ENCODE measurements at regions not wholly inside any gene's neighbourhood (a gene's known extent, or its start where the extent isn't known, plus 50 kb on each side); places are given as distances from the start of the nearest gene placed in this dataset.
"Not testable (repeated sequence)": the region's sequence is repeated elsewhere in the genome, so short reads cannot be mapped to it uniquely, and the experiment has no call there.

- DNase-seq (ENCODE audit: low spot score) (no peak), FAIRE-seq (no peak)
Measured at GRCh38 chr2:34252111-34252510, 653.0 kb upstream of the FAM98A start.

DNA sequence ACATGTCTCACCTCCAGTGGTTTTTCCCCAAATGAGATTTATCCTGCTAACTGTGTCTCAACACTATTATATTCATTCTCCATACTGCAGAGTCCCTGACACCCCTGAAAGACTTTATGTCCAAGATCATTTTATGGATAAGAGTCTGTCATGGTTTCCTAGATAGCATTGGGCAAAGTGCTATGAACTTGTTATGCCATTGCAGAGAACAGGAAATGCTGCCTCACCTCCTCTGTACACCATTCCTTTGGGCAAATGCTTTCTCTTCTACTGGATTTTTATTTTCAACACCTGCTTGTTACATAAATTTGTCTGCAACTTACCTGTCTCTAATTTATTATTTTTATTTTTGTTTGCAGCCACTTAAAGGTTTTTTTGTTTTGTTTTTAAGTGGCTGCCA lies 652.5 kb upstream of the FAM98A start:
- FAIRE-seq = no peak
- DNase-seq (ENCODE audit: low spot score) = no peak

GRCh38 chr2:34244195-34244594 lies 645.1 kb upstream of the FAM98A start:
- no peak for FAIRE-seq
- no peak for DNase-seq (ENCODE audit: low spot score)

- no peak for FAIRE-seq
Measured at GRCh38 chr2:34242763-34243123, 643.6 kb upstream of the FAM98A start.

DNA sequence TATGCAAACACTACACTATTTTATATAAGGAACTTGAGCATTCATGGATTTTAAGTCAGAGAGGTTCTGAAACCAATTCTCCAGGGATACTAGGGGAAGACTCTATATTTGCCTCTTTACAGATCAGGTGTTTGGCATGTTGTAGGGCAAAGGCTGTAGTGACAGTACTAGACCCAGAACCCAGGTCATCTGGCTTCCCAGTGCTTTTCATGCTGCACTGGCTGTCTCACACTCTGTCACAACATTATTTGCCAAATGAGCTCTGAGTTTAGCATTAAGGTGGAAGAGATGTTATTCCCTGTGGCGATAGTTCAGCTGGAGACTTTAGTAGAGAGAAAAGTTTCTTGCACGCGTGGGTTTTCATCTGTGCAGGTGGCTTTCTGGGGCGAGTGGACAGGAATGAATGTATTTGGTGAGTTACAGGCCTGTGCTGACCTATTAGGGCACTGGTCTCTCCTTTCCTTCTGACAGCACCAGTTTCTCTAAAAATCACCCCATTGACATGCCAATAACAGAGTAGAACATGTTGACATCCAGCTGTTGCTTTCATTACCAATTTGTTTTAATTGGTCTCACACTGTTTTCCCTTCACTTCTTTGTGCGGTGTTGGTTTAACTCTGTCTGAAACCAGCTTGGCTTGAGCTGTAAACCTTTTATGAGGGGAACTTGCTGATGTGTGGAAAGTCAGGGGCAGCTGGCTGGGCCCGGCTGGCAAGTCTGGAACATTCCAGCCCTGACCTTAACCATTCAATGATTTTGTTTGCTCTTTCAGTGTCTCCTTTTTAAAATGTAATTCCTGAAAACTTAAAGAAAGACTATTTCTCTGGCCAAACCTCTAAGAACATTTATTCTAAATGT lies 643.0 kb upstream of the FAM98A start:
- no peak for FAIRE-seq
- DNase-seq (ENCODE audit: low spot score) = no peak

More at GRCh38 chr2:34242763-34243123, 643.6 kb upstream of the FAM98A start:
- DNase-seq (ENCODE audit: low spot score) = no peak

GRCh38 chr2:34239511-34239910 lies 640.4 kb upstream of the FAM98A start:
- no peak for DNase-seq (ENCODE audit: low spot score)

DNA sequence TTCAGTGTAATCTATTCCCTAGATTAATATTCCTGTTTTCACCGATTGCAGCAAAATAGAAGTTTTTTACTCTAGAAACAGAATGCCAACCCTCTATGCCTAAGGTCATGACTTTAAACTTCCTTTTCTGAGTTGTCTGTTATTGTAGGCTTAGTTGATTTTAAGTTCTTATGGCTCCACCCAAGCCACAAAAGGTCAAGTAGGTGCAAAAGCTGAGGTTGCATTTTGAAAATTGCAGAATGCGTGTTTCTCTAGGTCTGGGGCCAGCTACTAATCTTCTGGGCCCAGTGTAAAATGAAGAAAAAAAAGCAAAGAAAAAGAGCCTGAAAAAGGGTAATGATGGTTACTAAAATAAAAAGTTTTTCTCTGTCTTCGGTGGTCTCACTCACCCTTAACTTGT lies 635.7 kb upstream of the FAM98A start:
- no peak for DNase-seq (ENCODE audit: low spot score)
- FAIRE-seq = no peak

More at GRCh38 chr2:34239511-34239910, 640.4 kb upstream of the FAM98A start:
- FAIRE-seq = no peak

- FAIRE-seq (no peak), DNase-seq (ENCODE audit: low spot score) (no peak)
Measured at GRCh38 chr2:34229998-34230397, 630.9 kb upstream of the FAM98A start.

- DNase-seq (ENCODE audit: low spot score) = no peak
- FAIRE-seq = no peak
Measured at GRCh38 chr2:34215174-34215573, 616.1 kb upstream of the FAM98A start.

DNA sequence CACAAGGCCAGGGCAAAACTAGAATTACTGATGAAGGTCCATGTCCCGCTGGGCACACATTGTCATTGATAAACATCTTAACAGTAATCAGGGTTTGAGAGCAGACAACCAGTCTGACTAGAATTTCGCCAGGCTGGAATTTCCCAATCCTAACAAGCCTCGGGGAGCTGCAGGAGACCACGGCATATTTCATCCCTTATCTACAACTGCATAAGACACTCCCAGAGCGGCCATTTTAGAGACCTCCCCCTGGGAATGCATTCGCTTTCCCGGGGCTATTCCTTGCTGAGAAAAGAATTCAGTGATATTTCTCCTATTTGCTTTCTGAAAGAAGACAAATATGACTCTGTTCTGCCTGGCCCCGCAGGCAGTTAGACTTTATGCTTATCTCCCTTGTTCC lies 611.3 kb upstream of the FAM98A start:
- not testable (repeated sequence) for DNase-seq (ENCODE audit: low spot score); FAIRE-seq

DNA sequence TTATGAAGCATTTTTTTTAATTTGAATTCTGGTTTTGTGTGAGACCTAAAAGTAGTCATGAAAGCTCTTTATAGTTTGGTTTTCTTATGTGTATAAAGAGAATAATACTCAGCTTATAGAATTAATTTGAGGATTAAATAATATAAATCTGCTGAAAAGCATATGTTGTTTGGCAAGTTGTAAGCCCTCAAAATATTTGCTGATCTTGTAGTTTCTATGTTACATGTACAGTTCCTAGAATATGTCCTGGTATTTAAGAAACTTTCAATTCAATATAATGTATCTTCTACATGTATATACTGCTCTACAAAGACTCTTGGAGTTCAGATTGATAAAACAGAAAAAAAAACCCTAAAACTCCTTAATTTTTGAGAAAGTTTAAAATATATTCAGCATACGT lies 605.5 kb upstream of the FAM98A start:
- DNase-seq (ENCODE audit: low spot score) = no peak
- no peak for FAIRE-seq

DNA sequence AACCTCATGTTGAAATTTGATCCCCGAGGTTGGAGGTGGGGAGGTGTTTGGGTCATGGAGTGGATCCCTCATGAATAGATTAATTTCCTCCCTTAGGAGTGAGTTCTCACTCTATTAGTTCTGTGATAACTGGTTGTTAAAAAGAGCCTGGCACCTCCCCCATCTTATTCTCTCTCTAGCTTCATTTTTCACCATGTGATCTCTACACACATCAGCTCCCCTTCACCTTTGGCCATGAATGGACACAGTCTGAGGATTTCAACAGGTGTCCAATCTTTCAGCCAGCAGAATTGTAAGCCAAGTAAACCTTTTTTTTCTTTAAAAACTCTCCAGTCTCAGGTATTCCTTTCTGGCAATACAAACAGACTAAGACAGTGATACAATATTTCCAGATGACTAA lies 602.0 kb upstream of the FAM98A start:
- DNase-seq (ENCODE audit: low spot score) (no peak), FAIRE-seq (no peak)

DNA sequence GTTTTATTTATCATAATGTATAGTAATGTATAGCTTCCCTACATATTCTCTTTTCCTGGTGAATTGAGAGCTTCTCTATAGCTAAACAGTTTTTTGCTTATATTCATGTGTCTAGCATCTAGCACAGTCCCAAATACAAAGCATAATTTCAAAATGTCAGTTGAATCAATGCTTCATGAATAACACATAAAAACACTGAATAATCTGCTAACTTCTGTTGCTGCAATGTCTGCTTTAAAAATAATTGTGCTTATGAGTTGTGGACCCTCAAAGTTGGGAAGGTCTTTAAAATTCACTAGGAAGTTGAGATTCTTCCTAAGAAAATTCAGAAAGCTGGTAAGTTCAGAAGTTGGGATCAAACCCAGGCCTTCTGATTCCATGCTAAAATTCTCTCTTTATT lies 600.9 kb upstream of the FAM98A start:
- DNase-seq (ENCODE audit: low spot score) (no peak), FAIRE-seq (no peak)

DNA sequence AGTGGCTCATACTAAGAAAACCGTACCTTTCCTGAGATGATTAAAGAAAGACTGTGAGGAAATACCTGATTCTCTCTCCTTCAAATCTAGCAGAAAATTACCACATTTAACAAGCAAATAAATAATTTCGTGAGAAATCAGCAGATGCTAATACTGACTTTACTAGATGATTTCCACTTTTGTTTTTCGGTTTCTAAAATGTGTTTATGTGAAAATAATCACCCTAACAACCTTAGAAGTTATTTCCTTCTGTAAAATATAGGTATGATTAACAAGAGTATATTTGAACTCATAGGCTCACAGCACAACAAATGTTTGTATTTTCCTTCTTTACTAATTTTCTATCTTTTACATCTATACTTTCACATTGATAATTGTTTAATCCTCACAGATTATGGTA lies 594.1 kb upstream of the FAM98A start:
- DNase-seq (ENCODE audit: low spot score) = no peak
- no peak for FAIRE-seq

- no peak for FAIRE-seq
- DNase-seq (ENCODE audit: low spot score) = no peak
Measured at GRCh38 chr2:34188464-34189303, 589.6 kb upstream of the FAM98A start.

- DNase-seq (ENCODE audit: low spot score) = no peak
- no peak for FAIRE-seq
Measured at GRCh38 chr2:34179511-34179910, 580.4 kb upstream of the FAM98A start.

DNA sequence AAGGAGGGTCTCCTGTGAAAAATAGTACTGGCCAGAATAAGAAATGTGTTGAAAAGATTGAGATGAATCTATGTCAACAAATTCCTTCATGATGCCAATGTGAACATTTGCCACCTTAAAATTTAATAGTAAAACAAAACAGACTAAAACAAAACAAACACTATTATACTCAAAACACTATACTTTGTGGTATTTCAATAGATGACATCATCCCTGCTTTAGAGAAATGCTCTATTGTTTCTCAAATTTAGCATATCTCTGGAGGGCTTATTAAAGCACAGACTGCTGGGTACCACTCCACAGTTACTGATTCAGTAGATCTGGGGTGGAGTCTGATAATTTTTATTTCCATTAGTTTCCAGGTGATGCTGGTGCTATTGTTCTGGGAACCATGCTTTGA lies 579.4 kb upstream of the FAM98A start:
- DNase-seq (ENCODE audit: low spot score) (no peak), FAIRE-seq (no peak)

- FAIRE-seq = no peak
Measured at GRCh38 chr2:34176693-34177092, 577.6 kb upstream of the FAM98A start.

DNA sequence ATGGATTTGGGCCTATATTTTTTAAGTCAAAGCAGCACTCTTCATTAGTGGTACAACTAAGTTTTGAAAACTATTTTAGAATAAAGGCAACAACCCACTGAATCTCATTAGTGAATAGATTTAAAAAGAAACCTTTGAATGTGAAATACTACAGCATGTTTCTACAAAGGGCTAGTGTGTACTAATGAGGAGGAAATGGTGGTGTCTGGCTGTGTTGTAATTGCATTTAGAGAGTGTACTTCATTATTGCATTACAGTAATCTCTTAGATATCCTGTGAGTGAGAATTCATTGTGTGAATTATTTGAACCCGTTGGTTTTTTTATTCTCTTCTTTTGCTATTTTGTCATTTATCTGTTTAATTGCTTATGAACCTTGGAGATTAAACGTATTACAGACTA lies 575.4 kb upstream of the FAM98A start:
- no peak for FAIRE-seq
- no peak for DNase-seq (ENCODE audit: low spot score)

More at GRCh38 chr2:34176693-34177092, 577.6 kb upstream of the FAM98A start:
- DNase-seq (ENCODE audit: low spot score) = no peak

GRCh38 chr2:34162231-34162630 lies 563.1 kb upstream of the FAM98A start:
- no peak for FAIRE-seq
- DNase-seq (ENCODE audit: low spot score) = no peak

DNA sequence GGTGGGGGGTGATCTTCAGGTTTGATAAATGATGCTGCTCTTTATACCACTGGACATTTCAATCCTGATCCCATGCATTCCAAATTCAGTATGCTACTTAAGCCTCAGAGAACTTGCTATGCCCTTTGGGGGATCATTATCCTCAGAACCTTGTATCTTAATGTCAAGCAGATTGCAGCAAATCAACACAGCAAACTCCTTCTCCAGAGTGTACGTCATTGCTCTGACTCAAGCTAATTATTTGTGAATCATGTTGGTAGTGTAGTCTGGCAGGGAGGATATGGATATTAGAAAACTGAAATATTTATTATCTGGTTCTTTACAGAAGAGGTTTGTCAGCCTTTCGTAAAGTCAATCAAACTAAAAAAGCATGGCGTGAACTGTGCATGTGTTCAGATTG lies 562.5 kb upstream of the FAM98A start:
- FAIRE-seq (no peak), DNase-seq (ENCODE audit: low spot score) (no peak)

DNA sequence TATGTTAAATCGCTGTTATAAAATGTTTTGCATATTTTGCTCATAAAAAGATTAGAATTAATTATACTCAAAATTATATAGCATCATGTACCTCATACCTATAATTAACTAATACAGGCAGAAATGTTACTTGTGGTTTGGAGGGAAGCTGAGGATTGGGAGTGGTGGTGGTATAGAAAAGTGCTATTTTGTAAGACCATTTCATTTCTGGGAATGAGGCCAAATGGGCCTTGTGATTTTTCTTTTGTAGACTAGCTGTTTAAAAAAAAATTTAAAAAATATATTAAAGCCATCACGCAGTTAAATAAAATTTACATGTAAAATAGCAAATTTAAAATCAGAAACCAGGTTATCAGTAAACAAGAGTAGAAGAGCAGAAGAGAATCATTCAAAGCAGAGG lies 560.8 kb upstream of the FAM98A start:
- DNase-seq (ENCODE audit: low spot score) = no peak
- FAIRE-seq = no peak

GRCh38 chr2:34153484-34153883 lies 554.4 kb upstream of the FAM98A start:
- FAIRE-seq = no peak
- DNase-seq (ENCODE audit: low spot score) = no peak
